Testis (tissue), 2 donors: ENCODE measurements at regions not wholly inside any gene's neighbourhood (a gene's known extent, or its start where the extent isn't known, plus 50 kb on each side); places are given as distances from the start of the nearest gene placed in this dataset.

Experiments used
- POLR2A ChIP-seq: fragments of 450-650 bp; IDR thresholded peaks from one replicate; pipeline ENCODE4 v1.6.1; 2017; ENCODE audit warnings: antibody characterized with exemption, mild to moderate bottlenecking, moderate library complexity
- TF ChIP-seq, protein P1 (sequence below), 3 experiments: fragments of 450-650 bp in 2 of 3; fragments of 200-600 bp in 1 of 3; sonication (generic) in 1 of 3; IDR thresholded peaks; one replicate each; pipeline ENCODE4 v1.5.1; 2016 to 2019; ENCODE audit warnings: antibody characterized with exemption in 3 of 3, mild to moderate bottlenecking in 2 of 3, moderate library complexity in 1 of 3

DNA sequence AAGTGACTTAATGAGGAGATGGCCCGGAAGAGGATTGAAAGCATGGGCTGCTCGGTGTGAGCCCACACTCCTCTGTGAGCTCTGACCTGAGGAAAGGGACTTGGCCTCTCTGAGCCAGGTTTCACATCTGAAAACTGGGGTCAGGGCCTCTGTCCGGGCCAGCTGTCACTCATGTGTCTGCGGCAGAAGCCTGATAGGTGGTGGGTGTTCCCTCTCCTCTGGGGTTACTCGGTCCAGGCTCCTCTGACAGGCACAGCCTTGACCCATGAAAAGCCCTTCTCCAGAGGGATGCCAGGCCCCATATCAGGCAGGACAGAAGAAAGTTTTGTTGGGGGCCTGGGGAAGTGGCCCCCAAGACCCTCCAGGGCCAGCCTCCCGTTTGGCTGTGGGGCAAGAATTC lies 131.4 kb downstream of the CHSY1 start:
- TF ChIP-seq, protein P1, sequence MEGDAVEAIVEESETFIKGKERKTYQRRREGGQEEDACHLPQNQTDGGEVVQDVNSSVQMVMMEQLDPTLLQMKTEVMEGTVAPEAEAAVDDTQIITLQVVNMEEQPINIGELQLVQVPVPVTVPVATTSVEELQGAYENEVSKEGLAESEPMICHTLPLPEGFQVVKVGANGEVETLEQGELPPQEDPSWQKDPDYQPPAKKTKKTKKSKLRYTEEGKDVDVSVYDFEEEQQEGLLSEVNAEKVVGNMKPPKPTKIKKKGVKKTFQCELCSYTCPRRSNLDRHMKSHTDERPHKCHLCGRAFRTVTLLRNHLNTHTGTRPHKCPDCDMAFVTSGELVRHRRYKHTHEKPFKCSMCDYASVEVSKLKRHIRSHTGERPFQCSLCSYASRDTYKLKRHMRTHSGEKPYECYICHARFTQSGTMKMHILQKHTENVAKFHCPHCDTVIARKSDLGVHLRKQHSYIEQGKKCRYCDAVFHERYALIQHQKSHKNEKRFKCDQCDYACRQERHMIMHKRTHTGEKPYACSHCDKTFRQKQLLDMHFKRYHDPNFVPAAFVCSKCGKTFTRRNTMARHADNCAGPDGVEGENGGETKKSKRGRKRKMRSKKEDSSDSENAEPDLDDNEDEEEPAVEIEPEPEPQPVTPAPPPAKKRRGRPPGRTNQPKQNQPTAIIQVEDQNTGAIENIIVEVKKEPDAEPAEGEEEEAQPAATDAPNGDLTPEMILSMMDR (IDR thresholded peaks at IDR 0.05), result no peak
- TF ChIP-seq POLR2A, result no peak
